ENCODE measurements at regions not wholly inside any gene's neighbourhood (a gene's known extent, or its start where the extent isn't known, plus 50 kb on each side); places are given as distances from the start of the nearest gene placed in this dataset.

- H3K79me1 ChIP-seq (ENCODE audit: low read length): no peaks in the 10 kb centered on the region
- H3K4me1 ChIP-seq (ENCODE audit: control insufficient read depth in 1 of 2, insufficient read depth in 2 of 2, low read length in 2 of 2): no peaks in the 10 kb centered on the region
- no peak overlapping the region for H3K4me3 ChIP-seq (ENCODE audit: low read depth, low read length)
- H3K4me2 ChIP-seq (ENCODE audit: low read length): no peak overlapping the region
- no peak overlapping the region for H3K4ac ChIP-seq (ENCODE audit: low read depth, low read length)
- H4K12ac ChIP-seq (ENCODE audit: low read depth, low read length): no peak overlapping the region
- H3K23ac ChIP-seq (ENCODE audit: low read length): no peak overlapping the region
- H3K27me3 ChIP-seq (ENCODE audit: insufficient read depth, low read length): no peaks in the 10 kb centered on the region
- no peak overlapping the region for H4K91ac ChIP-seq (ENCODE audit: low read depth, low read length)
- no peak for DNase-seq
- H3K14ac ChIP-seq (ENCODE audit: low read length): no peak overlapping the region
- H3K79me2 ChIP-seq (ENCODE audit: control insufficient read depth, insufficient read depth, low read length, poor library complexity): no peaks in the 10 kb centered on the region
- no peak overlapping the region for H2BK5ac ChIP-seq (ENCODE audit: low read depth, low read length, poor library complexity)
- H3K9ac ChIP-seq (ENCODE audit: low read length): no peak overlapping the region
- WGBS (ENCODE audit: extremely low coverage, insufficient coverage, insufficient read length): no CpG with 5 or more reads among the region's 2 CpGs
- no peak overlapping the region for H3K27ac ChIP-seq (ENCODE audit: low read depth, low read length)
- H3K18ac ChIP-seq (ENCODE audit: low read length): no peak overlapping the region
- no peaks in the 10 kb centered on the region for H3K9me3 ChIP-seq (ENCODE audit: insufficient read depth, low read depth, low read length)
- H2BK120ac ChIP-seq (ENCODE audit: insufficient read depth, low read length, poor library complexity): no peak overlapping the region
- no peak overlapping the region for H2BK12ac ChIP-seq (ENCODE audit: low read length)
- no peak overlapping the region for H2AFZ ChIP-seq (ENCODE audit: insufficient read depth, low read length, poor library complexity)
- H4K8ac ChIP-seq (ENCODE audit: low read depth, low read length): no peak overlapping the region
- no peaks in the 10 kb centered on the region for H3K36me3 ChIP-seq (ENCODE audit: control insufficient read depth in 1 of 2, insufficient read depth in 2 of 2, low read length in 2 of 2)
- H2AK5ac ChIP-seq (ENCODE audit: low read length): no peak overlapping the region
These were observed 363.4 kb downstream of the TMEM167A start for GRCh38 chr5:82713811-82714210.

DNA sequence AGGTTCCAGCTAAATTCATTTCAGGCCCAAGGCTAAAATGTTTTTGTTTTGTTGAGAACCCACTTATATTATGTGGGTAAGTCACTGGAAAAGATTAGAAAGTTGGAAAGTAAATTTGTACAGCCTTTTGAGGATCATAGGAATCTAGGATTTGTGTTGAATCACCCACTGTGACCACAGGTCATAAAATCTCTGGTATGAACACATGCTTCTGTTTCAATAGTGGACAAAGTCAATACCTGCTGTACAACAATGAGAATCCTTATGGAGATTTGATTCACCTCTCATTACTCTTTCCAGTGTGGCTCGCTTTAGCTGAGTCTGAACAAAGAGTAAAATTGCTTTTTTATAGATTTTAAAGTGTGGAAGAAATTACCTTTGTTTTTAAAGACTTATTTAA, 369.5 kb downstream of the TMEM167A start:
- H2AFZ ChIP-seq (ENCODE audit: insufficient read depth, low read length, poor library complexity): no peak overlapping the region
- no peak overlapping the region for H2BK5ac ChIP-seq (ENCODE audit: low read depth, low read length, poor library complexity)
- H2BK12ac ChIP-seq (ENCODE audit: low read length): no peak overlapping the region
- no peak overlapping the region for H4K8ac ChIP-seq (ENCODE audit: low read depth, low read length)
- H3K4me3 ChIP-seq (ENCODE audit: low read depth, low read length): no peak overlapping the region
- H2BK120ac ChIP-seq (ENCODE audit: insufficient read depth, low read length, poor library complexity): no peak overlapping the region
- no peaks in the 10 kb centered on the region for H3K79me1 ChIP-seq (ENCODE audit: low read length)
- no peak overlapping the region for H3K4ac ChIP-seq (ENCODE audit: low read depth, low read length)
- no peak for DNase-seq
- H4K12ac ChIP-seq (ENCODE audit: low read depth, low read length): no peak overlapping the region
- no peaks in the 10 kb centered on the region for H3K79me2 ChIP-seq (ENCODE audit: control insufficient read depth, insufficient read depth, low read length, poor library complexity)
- no peak overlapping the region for H3K9ac ChIP-seq (ENCODE audit: low read length)
- no peak overlapping the region for H3K23ac ChIP-seq (ENCODE audit: low read length)
- H3K14ac ChIP-seq (ENCODE audit: low read length): no peak overlapping the region
- H3K18ac ChIP-seq (ENCODE audit: low read length): no peak overlapping the region
- no peak overlapping the region for H3K27ac ChIP-seq (ENCODE audit: low read depth, low read length)
- no CpG with 5 or more reads among the region's 1 CpG for WGBS (ENCODE audit: extremely low coverage, insufficient coverage, insufficient read length)
- H3K27me3 ChIP-seq (ENCODE audit: insufficient read depth, low read length): no peaks in the 10 kb centered on the region
- no peaks in the 10 kb centered on the region for H3K4me1 ChIP-seq (ENCODE audit: control insufficient read depth in 1 of 2, insufficient read depth in 2 of 2, low read length in 2 of 2)
- H2AK5ac ChIP-seq (ENCODE audit: low read length): no peak overlapping the region
- no peaks in the 10 kb centered on the region for H3K9me3 ChIP-seq (ENCODE audit: insufficient read depth, low read depth, low read length)
- no peak overlapping the region for H4K91ac ChIP-seq (ENCODE audit: low read depth, low read length)
- H3K4me2 ChIP-seq (ENCODE audit: low read length): no peak overlapping the region
- H3K36me3 ChIP-seq (ENCODE audit: control insufficient read depth in 1 of 2, insufficient read depth in 2 of 2, low read length in 2 of 2): no peaks in the 10 kb centered on the region

GRCh38 chr5:82704381-82704780, 372.8 kb downstream of the TMEM167A start:
- H3K4ac ChIP-seq (ENCODE audit: low read depth, low read length): no peak overlapping the region
- H3K36me3 ChIP-seq (ENCODE audit: control insufficient read depth in 1 of 2, insufficient read depth in 2 of 2, low read length in 2 of 2): no peaks in the 10 kb centered on the region
- no peaks in the 10 kb centered on the region for H3K27me3 ChIP-seq (ENCODE audit: insufficient read depth, low read length)
- no peak overlapping the region for H4K12ac ChIP-seq (ENCODE audit: low read depth, low read length)
- no peak overlapping the region for H3K4me2 ChIP-seq (ENCODE audit: low read length)
- no peak overlapping the region for H3K27ac ChIP-seq (ENCODE audit: low read depth, low read length)
- H3K18ac ChIP-seq (ENCODE audit: low read length): no peak overlapping the region
- no peaks in the 10 kb centered on the region for H3K4me1 ChIP-seq (ENCODE audit: control insufficient read depth in 1 of 2, insufficient read depth in 2 of 2, low read length in 2 of 2)
- WGBS (ENCODE audit: extremely low coverage, insufficient coverage, insufficient read length): no CpG with 5 or more reads among the region's 2 CpGs
- H4K91ac ChIP-seq (ENCODE audit: low read depth, low read length): no peak overlapping the region
- H2AFZ ChIP-seq (ENCODE audit: insufficient read depth, low read length, poor library complexity): no peak overlapping the region
- no peak overlapping the region for H2BK120ac ChIP-seq (ENCODE audit: insufficient read depth, low read length, poor library complexity)
- no peak overlapping the region for H2AK5ac ChIP-seq (ENCODE audit: low read length)
- H2BK5ac ChIP-seq (ENCODE audit: low read depth, low read length, poor library complexity): no peak overlapping the region
- no peak overlapping the region for H3K4me3 ChIP-seq (ENCODE audit: low read depth, low read length)
- H3K79me2 ChIP-seq (ENCODE audit: control insufficient read depth, insufficient read depth, low read length, poor library complexity): no peaks in the 10 kb centered on the region
- H3K23ac ChIP-seq (ENCODE audit: low read length): no peak overlapping the region
- no peak overlapping the region for H3K14ac ChIP-seq (ENCODE audit: low read length)
- H3K79me1 ChIP-seq (ENCODE audit: low read length): no peaks in the 10 kb centered on the region
- no peaks in the 10 kb centered on the region for H3K9me3 ChIP-seq (ENCODE audit: insufficient read depth, low read depth, low read length)
- H3K9ac ChIP-seq (ENCODE audit: low read length): no peak overlapping the region
- no peak for DNase-seq
- no peak overlapping the region for H2BK12ac ChIP-seq (ENCODE audit: low read length)
- no peak overlapping the region for H4K8ac ChIP-seq (ENCODE audit: low read depth, low read length)

GRCh38 chr5:82702046-82702445, 375.1 kb downstream of the TMEM167A start:
- H2BK120ac ChIP-seq (ENCODE audit: insufficient read depth, low read length, poor library complexity): no peak overlapping the region
- no peak overlapping the region for H2AFZ ChIP-seq (ENCODE audit: insufficient read depth, low read length, poor library complexity)
- H3K27ac ChIP-seq (ENCODE audit: low read depth, low read length): no peak overlapping the region
- no peak overlapping the region for H2BK5ac ChIP-seq (ENCODE audit: low read depth, low read length, poor library complexity)
- no peak overlapping the region for H3K18ac ChIP-seq (ENCODE audit: low read length)
- no peak overlapping the region for H2BK12ac ChIP-seq (ENCODE audit: low read length)
- H3K9ac ChIP-seq (ENCODE audit: low read length): no peak overlapping the region
- no peaks in the 10 kb centered on the region for H3K36me3 ChIP-seq (ENCODE audit: control insufficient read depth in 1 of 2, insufficient read depth in 2 of 2, low read length in 2 of 2)
- H3K4me1 ChIP-seq (ENCODE audit: control insufficient read depth in 1 of 2, insufficient read depth in 2 of 2, low read length in 2 of 2): no peaks in the 10 kb centered on the region
- H3K27me3 ChIP-seq (ENCODE audit: insufficient read depth, low read length): no peaks in the 10 kb centered on the region
- no peak overlapping the region for H4K8ac ChIP-seq (ENCODE audit: low read depth, low read length)
- H2AK5ac ChIP-seq (ENCODE audit: low read length): no peak overlapping the region
- no peak overlapping the region for H3K4me3 ChIP-seq (ENCODE audit: low read depth, low read length)
- no peaks in the 10 kb centered on the region for H3K9me3 ChIP-seq (ENCODE audit: insufficient read depth, low read depth, low read length)
- WGBS (ENCODE audit: extremely low coverage, insufficient coverage, insufficient read length): no CpG with 5 or more reads among the region's 1 CpG
- no peak overlapping the region for H3K4me2 ChIP-seq (ENCODE audit: low read length)
- no peaks in the 10 kb centered on the region for H3K79me1 ChIP-seq (ENCODE audit: low read length)
- H3K23ac ChIP-seq (ENCODE audit: low read length): no peak overlapping the region
- H4K12ac ChIP-seq (ENCODE audit: low read depth, low read length): no peak overlapping the region
- H3K14ac ChIP-seq (ENCODE audit: low read length): no peak overlapping the region
- DNase-seq: no peak
- no peak overlapping the region for H3K4ac ChIP-seq (ENCODE audit: low read depth, low read length)
- no peak overlapping the region for H4K91ac ChIP-seq (ENCODE audit: low read depth, low read length)
- H3K79me2 ChIP-seq (ENCODE audit: control insufficient read depth, insufficient read depth, low read length, poor library complexity): no peaks in the 10 kb centered on the region

Data from trophoblast cell (in vitro differentiated cells and primary cell).